Natural killer cell (primary cell): ENCODE measurements at regions not wholly inside any gene's neighbourhood (a gene's known extent, or its start where the extent isn't known, plus 50 kb on each side); places are given as distances from the start of the nearest gene placed in this dataset.

Experiments used
- ATAC-seq, 3 donors: fragments of 150-1000 bp in 2 of 3; fragments of 200-7000 bp in 1 of 3; cut with Tn5 transposase; 1 replicate in 1 of 3; 2 replicates in 2 of 3; pipeline ENCODE4 v1.10.0; 2021; ENCODE audit warnings: mild to moderate bottlenecking in 2 of 3, moderate library complexity in 2 of 3
- DNase-seq, 2 donors: peaks; one replicate each; pipeline versions ENCODE4 v3.0.0 to v3.0.0-alpha.2; 2013 to 2021; ENCODE audit warnings: mixed read lengths in 1 of 2
- H3K27ac ChIP-seq: one replicate; pipeline ENCODE4 v1.5.1; 2013; ENCODE audit warnings: mild to moderate bottlenecking, low read length
- H3K27me3 ChIP-seq: one replicate; pipeline ENCODE4 v1.6.1; 2013; ENCODE audit warnings: low read length; ENCODE audit not compliant: control insufficient read depth, insufficient read depth
- H3K36me3 ChIP-seq: one replicate; pipeline ENCODE4 v1.6.1; 2013; ENCODE audit warnings: low read length; ENCODE audit not compliant: control insufficient read depth, insufficient read depth
- H3K4me1 ChIP-seq: one replicate; pipeline ENCODE4 v1.6.1; 2013; ENCODE audit warnings: low read length; ENCODE audit not compliant: control insufficient read depth, insufficient read depth
- H3K4me3 ChIP-seq: one replicate; pipeline ENCODE4 v1.5.1; 2013; ENCODE audit warnings: low read length
- H3K9me3 ChIP-seq: one replicate; pipeline ENCODE4 v1.6.1; 2013; ENCODE audit warnings: low read length; ENCODE audit not compliant: control insufficient read depth, insufficient read depth
- H3K27ac Mint-ChIP-seq, 2 donors: one replicate each; pipeline ENCODE4 v1.8.0; 2022; ENCODE audit warnings: mild to moderate bottlenecking in 2 of 2, mixed read lengths in 2 of 2, moderate library complexity in 1 of 2
- H3K27me3 Mint-ChIP-seq, 2 donors: one replicate each; pipeline ENCODE4 v1.8.0; 2022; ENCODE audit warnings: low read depth in 2 of 2, mixed read lengths in 2 of 2
- H3K36me3 Mint-ChIP-seq: one replicate; pipeline ENCODE4 v1.8.0; 2022; ENCODE audit warnings: mixed read lengths
- H3K4me1 Mint-ChIP-seq, 2 donors: one replicate each; pipeline ENCODE4 v1.8.0; 2022; ENCODE audit warnings: mixed read lengths in 2 of 2
- H3K4me3 Mint-ChIP-seq: one replicate; pipeline ENCODE4 v1.8.0; 2022; ENCODE audit warnings: mild to moderate bottlenecking, moderate library complexity, mixed read lengths
- H3K9me3 Mint-ChIP-seq, 2 donors: one replicate each; pipeline ENCODE4 v1.8.0; 2022; ENCODE audit warnings: mixed read lengths in 2 of 2
- CTCF ChIP-seq: fragments of 200-600 bp; IDR thresholded peaks from one replicate; pipeline ENCODE4 v1.8.0; 2022; ENCODE audit warnings: antibody characterized with exemption
- WGBS: methylation state at CpG from one replicate; pipeline ENCODE4 v1.1.7; 2013; ENCODE audit warnings: missing lambda C conversion rate; ENCODE audit not compliant: insufficient coverage; 5-methylcytosine and 5-hydroxymethylcytosine counted together
- intact Hi-C: fragments of 100-400 bp; cut with micrococcal nuclease; formaldehyde crosslinking; loops from one replicate; pipeline ENCODE4 v1.14.2; 2022

DNA sequence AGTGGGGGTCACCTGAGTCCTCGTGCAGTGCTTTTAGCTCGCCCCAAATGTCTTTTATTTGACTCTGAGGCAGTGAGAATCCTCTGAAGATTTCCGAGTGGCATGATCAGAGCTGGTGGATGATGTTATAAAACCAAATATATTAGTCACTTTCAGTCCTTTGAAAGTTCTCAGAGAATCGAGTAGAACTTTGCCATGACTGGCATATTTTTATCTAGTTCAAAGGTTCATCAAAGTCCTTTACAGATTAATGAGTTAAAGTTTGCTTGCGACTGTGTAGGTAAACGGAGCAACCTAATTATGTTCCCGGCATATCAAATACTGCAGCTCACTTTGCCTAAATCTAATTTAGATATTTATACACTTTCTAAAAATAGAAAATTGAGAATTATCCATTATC, 498.5 kb upstream of the NOX3 start:
- H3K4me1 ChIP-seq: no peaks in the 10 kb centered on the region
- H3K27me3 Mint-ChIP-seq: peaks cover 0 to 5% of the 10 kb centered on the region in 2 donors
- H3K36me3 Mint-ChIP-seq: no peaks in the 10 kb centered on the region
- ATAC-seq (no peak), DNase-seq (no peak)
- no peaks in the 10 kb centered on the region for H3K4me1 Mint-ChIP-seq
- H3K9me3 Mint-ChIP-seq: peaks cover 8% of the 10 kb centered on the region in 2 donors
- TF ChIP-seq CTCF: no peak
- H3K36me3 ChIP-seq: no peaks in the 10 kb centered on the region
- WGBS: 91% methylated on average over 4 of the region's 7 CpGs
- no peaks in the 10 kb centered on the region for H3K9me3 ChIP-seq
- H3K27me3 ChIP-seq: no peaks in the 10 kb centered on the region
- H3K27ac Mint-ChIP-seq: no peak overlapping the region
- intact Hi-C loops: no loop called here
- no peak overlapping the region for H3K4me3 ChIP-seq
- H3K4me3 Mint-ChIP-seq: no peak overlapping the region
- H3K27ac ChIP-seq: no peak overlapping the region

DNA sequence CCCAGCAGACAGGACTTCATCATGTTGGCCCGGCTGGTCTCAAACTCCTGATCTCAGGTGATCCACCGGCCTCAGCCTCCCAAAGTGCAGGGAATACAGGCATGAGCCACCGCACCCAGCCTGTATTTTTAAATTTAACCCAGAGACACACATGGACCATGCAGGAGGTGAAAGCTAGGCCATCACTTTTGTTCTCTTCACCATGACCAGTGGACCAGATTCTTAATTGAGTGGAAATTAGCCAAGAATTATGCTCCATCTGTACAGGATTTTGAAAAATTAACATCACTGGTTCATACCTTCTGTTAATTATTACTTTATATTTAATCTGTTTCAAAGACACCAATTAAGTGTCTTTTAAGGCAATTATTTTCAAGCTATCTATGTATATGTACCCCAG, 493.6 kb upstream of the NOX3 start:
- Histone ChIP-seq H3K9me3 (peaks cover 13% of the 10 kb centered on the region), H3K4me3 (no peak overlapping the region), H3K27me3 (no peaks in the 10 kb centered on the region), H3K36me3 (no peaks in the 10 kb centered on the region), H3K27ac (no peak overlapping the region), H3K4me1 (no peaks in the 10 kb centered on the region)
- Mint-ChIP-seq H3K9me3 (peaks cover 8 to 14% of the 10 kb centered on the region in 2 donors), H3K4me3 (no peak overlapping the region), H3K4me1 (no peaks in the 10 kb centered on the region), H3K36me3 (no peaks in the 10 kb centered on the region), H3K27me3 (peaks cover 0 to 5% of the 10 kb centered on the region in 2 donors), H3K27ac (no peak overlapping the region)
- ATAC-seq (no peak), DNase-seq (no peak)
- intact Hi-C loops: no loop called here
- 92% methylated on average over 3 of the region's 3 CpGs for WGBS
- TF ChIP-seq CTCF: no peak

DNA sequence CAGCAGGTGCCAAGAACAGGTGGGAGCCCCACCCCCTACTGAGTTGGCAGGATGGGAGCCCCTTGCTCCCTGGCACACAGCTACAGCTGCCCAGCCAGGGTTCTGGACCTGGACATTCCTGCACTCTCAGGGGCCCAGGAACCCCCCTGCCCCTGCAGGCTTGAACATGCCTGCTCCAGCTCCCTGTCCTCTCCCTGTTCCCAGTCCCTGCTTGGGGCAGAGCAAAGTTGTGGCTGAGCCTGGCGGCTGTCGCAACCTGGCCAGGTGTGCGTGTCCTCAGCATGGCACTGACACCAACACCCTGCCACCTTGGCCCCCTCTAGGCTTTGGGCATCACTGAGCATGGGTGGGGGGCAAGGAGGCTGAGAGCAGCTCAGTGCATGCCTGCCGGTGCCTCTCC, 491.2 kb upstream of the NOX3 start:
- H3K27me3 ChIP-seq: no peaks in the 10 kb centered on the region
- Mint-ChIP-seq H3K27ac (no peak overlapping the region), H3K36me3 (no peaks in the 10 kb centered on the region), H3K4me1 (no peaks in the 10 kb centered on the region), H3K4me3 (no peak overlapping the region), H3K27me3 (no peaks in the 10 kb centered on the region), H3K9me3 (peaks cover 4 to 7% of the 10 kb centered on the region in 2 donors)
- 96% methylated on average over 4 of the region's 4 CpGs for WGBS
- no peak for DNase-seq
- no peaks in the 10 kb centered on the region for H3K4me1 ChIP-seq
- H3K9me3 ChIP-seq: peaks cover 13% of the 10 kb centered on the region
- no peak overlapping the region for H3K27ac ChIP-seq
- intact Hi-C loops: no loop called here
- no peaks in the 10 kb centered on the region for H3K36me3 ChIP-seq
- no peak overlapping the region for H3K4me3 ChIP-seq
- no peak for ATAC-seq
- no peak for TF ChIP-seq CTCF

- intact Hi-C loops: no loop called here
- 83% methylated on average over 1 of the region's 1 CpG for WGBS
- DNase-seq: no peak
These were observed 488.0 kb upstream of the NOX3 start for GRCh38 chr6:155943635-155944034.

More at GRCh38 chr6:155943635-155944034, 488.0 kb upstream of the NOX3 start:
- Mint-ChIP-seq H3K36me3 (no peaks in the 10 kb centered on the region), H3K27me3 (no peaks in the 10 kb centered on the region), H3K9me3 (peaks cover 6 to 11% of the 10 kb centered on the region in 2 donors), H3K27ac (no peak overlapping the region), H3K4me1 (no peaks in the 10 kb centered on the region), H3K4me3 (no peak overlapping the region)
- TF ChIP-seq CTCF: no peak
- H3K36me3 ChIP-seq: no peaks in the 10 kb centered on the region
- H3K27ac ChIP-seq: no peak overlapping the region
- H3K9me3 ChIP-seq: peaks cover 13% of the 10 kb centered on the region
- no peak overlapping the region for H3K4me3 ChIP-seq
- H3K27me3 ChIP-seq: no peaks in the 10 kb centered on the region
- H3K4me1 ChIP-seq: no peaks in the 10 kb centered on the region
- no peak for ATAC-seq
